SK-N-SH treated with all-trans-retinoic acid at 6 μM for 48 hours (cell line): ENCODE measurements at regions not wholly inside any gene's neighbourhood (a gene's known extent, or its start where the extent isn't known, plus 50 kb on each side); places are given as distances from the start of the nearest gene placed in this dataset.

ENCODE experiments used
- POU6F1 ChIP-seq: fragments of 250-450 bp; sonication (Bioruptor Pico); IDR thresholded peaks from 2 replicates; pipeline ENCODE4 v1.8.0; 2021; ENCODE audit warnings: low read depth, mild to moderate bottlenecking, moderate library complexity, borderline replicate concordance
- TSHZ2 ChIP-seq: fragments of 250-450 bp; sonication (Bioruptor Pico); IDR thresholded peaks from 2 replicates; pipeline ENCODE4 v1.5.0; 2020; ENCODE audit warnings: mild to moderate bottlenecking, moderate library complexity
- ZFP3 ChIP-seq: fragments of 250-450 bp; sonication (Bioruptor Pico); IDR thresholded peaks from 2 replicates; pipeline ENCODE4 v1.5.0; 2020; ENCODE audit warnings: mild to moderate bottlenecking, moderate library complexity
- ZNF565 ChIP-seq: fragments of 450-650 bp; formaldehyde crosslinking; conservative IDR thresholded peaks from 2 replicates; pipeline ENCODE4 v1.5.0; 2020; ENCODE audit warnings: low read depth, mild to moderate bottlenecking, moderate library complexity
- ZNF70 ChIP-seq: fragments of 450-650 bp; formaldehyde crosslinking; IDR thresholded peaks from 2 replicates; pipeline ENCODE4 v1.5.0; 2020; ENCODE audit warnings: mild to moderate bottlenecking, moderate library complexity

GRCh38 chr13:53719281-53719680, 690.7 kb downstream of the OLFM4 start:
- no peak for TF ChIP-seq ZFP3
- TF ChIP-seq ZNF70 = no peak
- no peak for TF ChIP-seq POU6F1 (CRISPR knock-in tag)
- TF ChIP-seq ZNF565 = no peak
- no peak for TF ChIP-seq TSHZ2 (CRISPR knock-in tag)
